ENCODE measurements at regions not wholly inside any gene's neighbourhood (a gene's known extent, or its start where the extent isn't known, plus 50 kb on each side); places are given as distances from the start of the nearest gene placed in this dataset.
A peak's percentile ranks its signal among the peaks of the same experiment; 100 is the strongest.

GRCh38 chr2:58533376-58533775 lies 292.3 kb upstream of the FANCL start:
- DNase-seq (ENCODE audit: low read depth, low spot score): no peak

- no peak for DNase-seq (ENCODE audit: low read depth, low spot score)
Observed at GRCh38 chr2:58532641-58533040, 291.5 kb upstream of the FANCL start.

GRCh38 chr2:58527647-58528046 lies 286.5 kb upstream of the FANCL start:
- no peak for DNase-seq (ENCODE audit: low read depth, low spot score)

- peak; percentile 55 for DNase-seq (ENCODE audit: low read depth, low spot score)
Observed at GRCh38 chr2:58521803-58522554, 280.9 kb upstream of the FANCL start.

DNA sequence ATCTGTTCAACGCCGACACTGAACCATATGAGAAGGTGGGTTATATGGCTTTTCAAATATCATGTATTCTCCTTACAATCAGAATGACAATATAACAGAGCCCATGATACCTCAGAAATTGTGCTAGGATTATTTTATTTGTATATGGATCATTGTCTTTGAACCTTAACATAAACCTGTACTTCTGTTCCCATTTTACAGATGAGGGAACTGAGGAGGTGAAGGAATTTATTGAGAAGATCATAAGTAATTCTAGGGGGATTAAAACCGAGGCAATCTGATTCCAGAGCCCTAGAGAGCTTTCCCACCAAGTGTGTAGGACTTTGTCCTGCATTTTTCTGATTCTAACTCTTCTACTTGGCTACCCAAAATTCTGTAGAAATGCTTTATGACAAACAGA lies 279.8 kb upstream of the FANCL start:
- DNase-seq (ENCODE audit: low read depth, low spot score): no peak

DNA sequence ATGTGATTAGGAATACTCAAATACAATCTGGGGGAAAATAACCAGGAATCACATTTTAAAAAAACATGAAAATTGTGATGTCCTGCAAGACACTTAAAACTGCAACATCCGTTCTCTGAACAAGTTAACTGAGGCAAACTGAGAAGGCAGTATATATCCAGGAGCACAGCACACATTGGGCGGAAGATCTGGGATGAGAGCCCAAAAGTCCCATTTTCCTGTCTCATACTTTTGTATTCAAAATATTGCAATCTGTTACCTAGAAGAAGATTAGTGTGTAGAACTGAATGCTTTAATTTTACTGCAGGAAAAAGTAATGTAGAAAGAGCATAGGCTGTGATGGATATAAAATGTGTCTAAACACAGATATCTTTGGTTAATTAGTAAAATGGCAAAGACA lies 276.8 kb upstream of the FANCL start:
- DNase-seq (ENCODE audit: low read depth, low spot score): no peak

- no peak for DNase-seq (ENCODE audit: low read depth, low spot score)
Observed at GRCh38 chr2:58516695-58517094, 275.6 kb upstream of the FANCL start.

DNA sequence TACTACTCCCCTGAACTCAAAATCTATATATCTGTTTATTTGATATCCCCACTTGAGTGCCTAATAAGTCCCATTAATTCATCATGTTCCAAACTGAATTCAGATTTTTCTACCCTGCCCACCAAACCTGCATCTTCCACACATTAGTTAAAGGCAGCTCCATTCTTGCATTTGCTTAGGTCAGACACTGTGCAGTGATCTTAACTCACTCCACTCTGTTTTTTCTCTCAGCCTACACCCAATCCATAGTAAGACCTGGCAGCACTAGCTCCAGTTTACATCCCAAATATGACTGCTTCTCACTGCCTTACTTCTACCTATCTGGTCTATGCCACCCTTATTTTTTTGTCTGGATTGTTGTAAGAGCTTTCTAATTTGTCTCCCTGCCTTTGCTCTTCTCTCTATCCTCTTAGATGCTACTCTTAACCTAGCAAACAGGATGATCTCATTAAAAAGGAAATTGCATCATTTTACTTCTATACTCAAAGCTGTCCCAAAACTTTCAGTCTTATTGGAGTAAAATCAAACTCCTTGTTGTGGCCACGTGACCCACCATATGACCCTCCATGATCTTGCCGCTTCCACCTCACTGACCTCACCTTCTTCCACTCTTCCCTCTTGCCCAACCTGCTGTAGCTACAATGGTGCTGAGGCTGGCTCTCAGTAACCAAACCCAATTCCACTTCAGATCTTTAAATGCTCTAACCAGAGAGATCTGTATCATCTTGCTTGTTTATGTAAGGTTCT lies 274.9 kb upstream of the FANCL start:
- no peak for DNase-seq (ENCODE audit: low read depth, low spot score)

GRCh38 chr2:58514252-58514651 lies 273.1 kb upstream of the FANCL start:
- DNase-seq (ENCODE audit: low read depth, low spot score): no peak

GRCh38 chr2:58512878-58513277 lies 271.8 kb upstream of the FANCL start:
- no peak for DNase-seq (ENCODE audit: low read depth, low spot score)

GRCh38 chr2:58508006-58508405 lies 266.9 kb upstream of the FANCL start:
- DNase-seq (ENCODE audit: low read depth, low spot score): no peak

- DNase-seq (ENCODE audit: low read depth, low spot score): no peak
Observed at GRCh38 chr2:58503918-58504317, 262.8 kb upstream of the FANCL start.

GRCh38 chr2:58502931-58503330 lies 261.8 kb upstream of the FANCL start:
- DNase-seq (ENCODE audit: low read depth, low spot score): no peak

DNA sequence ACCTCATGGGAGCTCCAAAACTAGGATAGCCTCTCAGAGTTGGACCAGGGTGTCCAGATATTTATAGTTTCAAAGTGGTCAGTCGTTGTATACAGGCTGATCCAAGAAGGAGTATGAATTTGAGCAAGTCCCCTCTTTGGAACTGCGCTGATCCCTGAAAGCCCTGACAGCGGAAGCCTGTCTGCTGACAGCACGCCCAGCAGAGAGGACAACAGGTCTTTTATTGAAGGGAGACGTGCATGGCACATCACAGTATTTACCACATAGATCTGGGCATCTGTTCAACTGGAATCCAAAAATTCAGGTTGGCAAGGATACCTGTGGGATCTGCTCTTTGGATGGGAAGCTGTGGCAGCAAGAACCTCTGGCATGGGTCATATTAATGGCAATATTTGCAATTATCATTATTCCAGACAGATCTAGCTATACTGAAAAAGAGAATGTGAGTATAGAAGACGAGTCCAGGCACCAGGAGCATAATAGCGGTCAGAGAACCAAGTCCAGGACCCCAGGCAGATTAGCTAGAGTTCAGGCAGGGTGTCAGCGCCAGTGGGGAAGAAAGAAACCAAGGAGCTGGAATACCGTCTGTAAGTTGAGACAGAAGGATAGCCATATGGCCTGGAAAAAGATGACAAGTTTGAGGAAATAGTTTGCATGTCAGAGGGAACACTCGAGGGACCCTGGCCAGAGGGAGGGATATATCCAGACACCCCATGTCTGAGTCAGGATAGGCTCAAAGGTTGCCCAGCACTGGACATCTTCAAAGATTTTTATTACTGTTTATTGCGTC lies 260.4 kb upstream of the FANCL start:
- no peak for DNase-seq (ENCODE audit: low read depth, low spot score)

GRCh38 chr2:58497168-58497567 lies 256.0 kb upstream of the FANCL start:
- peak; percentile 55 for DNase-seq (ENCODE audit: low read depth, low spot score)

GRCh38 chr2:58495806-58496205 lies 254.7 kb upstream of the FANCL start:
- DNase-seq (ENCODE audit: low read depth, low spot score): no peak

DNA sequence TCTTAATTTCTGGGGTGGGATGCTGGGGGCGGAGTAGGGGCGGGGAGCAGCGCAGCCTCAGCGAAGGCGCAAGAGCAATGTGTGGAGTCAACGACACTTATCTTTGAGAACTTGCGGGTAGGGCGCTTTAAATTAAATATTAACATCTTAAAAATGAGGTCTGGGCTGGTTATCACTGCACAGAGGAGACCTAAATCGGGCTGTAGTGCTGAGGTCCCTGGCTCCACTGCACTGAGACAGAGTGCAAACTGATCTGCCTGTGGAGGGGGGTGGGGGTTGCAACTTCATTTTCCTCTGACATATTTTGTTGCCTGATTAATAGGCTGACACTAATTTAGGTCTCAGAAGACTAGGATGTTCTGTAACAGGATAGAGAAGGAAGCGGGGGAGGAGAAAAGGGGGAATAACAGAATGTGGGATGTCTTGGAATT lies 253.0 kb upstream of the FANCL start:
- DNase-seq (ENCODE audit: low read depth, low spot score): no peak

DNA sequence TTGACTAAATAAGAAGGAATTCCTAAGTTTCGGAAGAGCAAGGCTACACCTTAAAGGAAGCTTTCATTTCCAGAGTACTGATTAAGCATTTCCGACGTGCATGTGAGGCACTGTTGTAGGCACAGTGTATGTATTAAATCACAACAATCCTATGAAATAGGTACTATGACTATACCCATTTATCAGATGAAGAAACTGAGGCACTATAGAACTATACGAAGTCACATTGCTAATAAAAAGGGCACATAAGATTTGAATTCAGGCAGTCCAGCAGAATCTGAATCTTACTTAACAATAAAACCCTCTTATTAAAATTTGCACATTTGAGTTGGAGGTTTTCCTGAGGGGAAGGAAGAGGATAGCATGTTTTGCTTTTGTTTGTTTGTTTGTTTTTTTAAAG lies 243.5 kb upstream of the FANCL start:
- no peak for DNase-seq (ENCODE audit: low read depth, low spot score)

- peak; percentile 86 for DNase-seq (ENCODE audit: low read depth, low spot score)
Observed at GRCh38 chr2:58484221-58484620, 243.1 kb upstream of the FANCL start.

DNA sequence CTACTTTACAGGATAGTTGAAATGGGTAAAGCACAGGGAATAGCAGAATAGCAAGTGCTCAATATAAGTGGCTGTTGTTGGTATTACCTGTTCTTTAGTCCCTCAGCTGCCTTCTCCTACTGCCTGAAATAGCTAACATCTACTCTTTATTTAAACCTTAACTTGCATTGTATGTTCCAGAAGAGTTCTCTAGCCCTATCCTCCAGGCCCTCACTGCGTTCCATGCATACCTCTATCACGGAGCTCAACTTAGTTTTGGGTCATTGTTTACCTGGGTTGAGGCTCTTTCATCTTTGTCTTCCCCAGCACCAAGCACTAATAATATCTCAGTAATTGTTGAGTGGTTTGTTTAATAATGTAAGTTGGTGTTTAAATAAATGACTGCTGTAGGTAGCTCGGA lies 242.2 kb upstream of the FANCL start:
- peak; percentile 1 for DNase-seq (ENCODE audit: low read depth, low spot score)

- DNase-seq (ENCODE audit: low read depth, low spot score): no peak
Observed at GRCh38 chr2:58481670-58482069, 240.5 kb upstream of the FANCL start.

DNA sequence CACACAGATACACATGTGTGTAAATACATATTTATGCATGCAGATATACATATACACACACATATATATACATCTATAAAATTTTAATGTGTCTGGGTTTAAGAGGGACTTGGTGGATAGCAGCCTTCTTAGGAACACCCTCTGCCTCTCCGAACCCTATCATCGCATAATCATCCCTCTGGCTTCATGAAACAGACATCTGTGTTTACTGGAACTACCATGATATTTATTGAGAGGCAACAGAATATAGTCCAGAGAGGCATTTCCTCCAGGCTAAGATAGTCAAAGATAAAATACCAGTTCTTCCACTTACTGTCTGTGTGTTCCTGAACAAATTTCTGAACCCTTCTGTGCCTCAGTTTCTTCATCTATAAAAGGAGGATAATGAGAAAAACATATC lies 239.0 kb upstream of the FANCL start:
- DNase-seq (ENCODE audit: low read depth, low spot score): no peak
